Neural cell (in vitro differentiated cells): ENCODE measurements at regions not wholly inside any gene's neighbourhood (a gene's known extent, or its start where the extent isn't known, plus 50 kb on each side); places are given as distances from the start of the nearest gene placed in this dataset.

ENCODE experiments used
- CTCF ChIP-seq: fragments of 450-650 bp; IDR thresholded peaks from 2 replicates; pipeline ENCODE4 v1.5.1; 2014; ENCODE audit warnings: antibody characterized with exemption, mild to moderate bottlenecking, moderate library complexity; ENCODE audit not compliant: poor library complexity, severe bottlenecking
- EP300 ChIP-seq: fragments of 450-650 bp; conservative IDR thresholded peaks from 2 replicates; pipeline ENCODE4 v1.6.1; 2014; ENCODE audit warnings: antibody characterized with exemption, mild to moderate bottlenecking, moderate library complexity; ENCODE audit not compliant: poor library complexity, severe bottlenecking
- EZH2 ChIP-seq: fragments of 200-600, 300-800 bp; shearing (Covaris generic), sonication (generic); IDR thresholded peaks from 2 replicates; pipeline ENCODE4 v1.6.1; 2014; ENCODE audit warnings: antibody characterized with exemption, low read length, borderline replicate concordance, mild to moderate bottlenecking; ENCODE audit not compliant: insufficient read depth, poor library complexity, severe bottlenecking
- MXI1 ChIP-seq: fragments of 450-650 bp; conservative IDR thresholded peaks from 2 replicates; pipeline ENCODE4 v1.6.1; 2014; ENCODE audit warnings: antibody characterized with exemption, mild to moderate bottlenecking; ENCODE audit not compliant: poor library complexity, severe bottlenecking
- POLR2AphosphoS5 ChIP-seq: IDR thresholded peaks from 2 replicates; pipeline ENCODE4 v1.6.1; 2012
- RAD21 ChIP-seq: fragments of 450-650 bp; conservative IDR thresholded peaks from 2 replicates; pipeline ENCODE4 v1.6.1; 2014; ENCODE audit warnings: antibody characterized with exemption, mild to moderate bottlenecking, moderate library complexity
- SMC3 ChIP-seq: fragments of 450-650 bp; conservative IDR thresholded peaks from 2 replicates; pipeline ENCODE4 v1.6.1; 2014; ENCODE audit warnings: antibody characterized with exemption, mild to moderate bottlenecking, moderate library complexity; ENCODE audit not compliant: poor library complexity
- TAF1 ChIP-seq: IDR thresholded peaks from 2 replicates; pipeline ENCODE4 v1.6.1; 2012; ENCODE audit warnings: low read depth
- TF ChIP-seq, protein P1 (sequence below): IDR thresholded peaks from 2 replicates; pipeline ENCODE4 v1.6.1; 2012; ENCODE audit warnings: borderline replicate concordance

DNA sequence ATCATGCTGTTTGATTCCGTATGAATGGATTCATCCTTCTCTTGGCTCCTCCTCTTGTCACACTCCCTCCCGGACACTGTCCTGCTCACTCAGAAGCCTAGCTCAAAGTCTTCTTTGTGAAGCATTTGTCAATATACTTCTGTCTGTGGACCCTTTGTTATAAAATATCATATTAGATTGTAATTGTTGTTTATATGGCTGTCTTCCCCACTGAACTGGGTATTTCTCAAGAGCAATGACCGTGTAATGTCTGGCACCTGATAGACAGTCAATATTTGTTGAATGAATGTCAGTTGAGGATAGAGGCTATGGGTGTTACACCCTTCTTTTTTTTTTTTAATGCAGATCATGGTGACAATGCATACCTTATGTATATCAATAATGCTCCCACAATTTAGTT is 335.3 kb downstream of the SOX4 start:
- no peak for TF ChIP-seq CTCF
- no peak for TF ChIP-seq POLR2AphosphoS5
- TF ChIP-seq TAF1 = no peak
- no peak for TF ChIP-seq EP300
- TF ChIP-seq, protein P1, sequence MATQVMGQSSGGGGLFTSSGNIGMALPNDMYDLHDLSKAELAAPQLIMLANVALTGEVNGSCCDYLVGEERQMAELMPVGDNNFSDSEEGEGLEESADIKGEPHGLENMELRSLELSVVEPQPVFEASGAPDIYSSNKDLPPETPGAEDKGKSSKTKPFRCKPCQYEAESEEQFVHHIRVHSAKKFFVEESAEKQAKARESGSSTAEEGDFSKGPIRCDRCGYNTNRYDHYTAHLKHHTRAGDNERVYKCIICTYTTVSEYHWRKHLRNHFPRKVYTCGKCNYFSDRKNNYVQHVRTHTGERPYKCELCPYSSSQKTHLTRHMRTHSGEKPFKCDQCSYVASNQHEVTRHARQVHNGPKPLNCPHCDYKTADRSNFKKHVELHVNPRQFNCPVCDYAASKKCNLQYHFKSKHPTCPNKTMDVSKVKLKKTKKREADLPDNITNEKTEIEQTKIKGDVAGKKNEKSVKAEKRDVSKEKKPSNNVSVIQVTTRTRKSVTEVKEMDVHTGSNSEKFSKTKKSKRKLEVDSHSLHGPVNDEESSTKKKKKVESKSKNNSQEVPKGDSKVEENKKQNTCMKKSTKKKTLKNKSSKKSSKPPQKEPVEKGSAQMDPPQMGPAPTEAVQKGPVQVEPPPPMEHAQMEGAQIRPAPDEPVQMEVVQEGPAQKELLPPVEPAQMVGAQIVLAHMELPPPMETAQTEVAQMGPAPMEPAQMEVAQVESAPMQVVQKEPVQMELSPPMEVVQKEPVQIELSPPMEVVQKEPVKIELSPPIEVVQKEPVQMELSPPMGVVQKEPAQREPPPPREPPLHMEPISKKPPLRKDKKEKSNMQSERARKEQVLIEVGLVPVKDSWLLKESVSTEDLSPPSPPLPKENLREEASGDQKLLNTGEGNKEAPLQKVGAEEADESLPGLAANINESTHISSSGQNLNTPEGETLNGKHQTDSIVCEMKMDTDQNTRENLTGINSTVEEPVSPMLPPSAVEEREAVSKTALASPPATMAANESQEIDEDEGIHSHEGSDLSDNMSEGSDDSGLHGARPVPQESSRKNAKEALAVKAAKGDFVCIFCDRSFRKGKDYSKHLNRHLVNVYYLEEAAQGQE = no peak
- no peak for TF ChIP-seq MXI1
- TF ChIP-seq RAD21 = no peak
- TF ChIP-seq EZH2 = no peak
- TF ChIP-seq SMC3 = no peak
